Fibroblast of mammary gland (primary cell): ENCODE measurements at regions not wholly inside any gene's neighbourhood (a gene's known extent, or its start where the extent isn't known, plus 50 kb on each side); places are given as distances from the start of the nearest gene placed in this dataset.

ENCODE experiments used
- DNase-seq: peaks from one replicate; pipeline ENCODE4 v3.0.0-alpha.2; 2010; ENCODE audit warnings: low read depth
- H3K4me3 ChIP-seq: 2 replicates; pipeline ENCODE4 v1.5.1; 2011; ENCODE audit warnings: low read depth, mild to moderate bottlenecking, low read length, moderate library complexity; ENCODE audit not compliant: control insufficient read depth
- TF ChIP-seq, protein P1 (sequence below): conservative IDR thresholded peaks from 2 replicates; pipeline ENCODE4 v1.5.1; 2011; ENCODE audit warnings: low read depth, low read length, inconsistent platforms; ENCODE audit not compliant: control insufficient read depth, insufficient read depth

DNA sequence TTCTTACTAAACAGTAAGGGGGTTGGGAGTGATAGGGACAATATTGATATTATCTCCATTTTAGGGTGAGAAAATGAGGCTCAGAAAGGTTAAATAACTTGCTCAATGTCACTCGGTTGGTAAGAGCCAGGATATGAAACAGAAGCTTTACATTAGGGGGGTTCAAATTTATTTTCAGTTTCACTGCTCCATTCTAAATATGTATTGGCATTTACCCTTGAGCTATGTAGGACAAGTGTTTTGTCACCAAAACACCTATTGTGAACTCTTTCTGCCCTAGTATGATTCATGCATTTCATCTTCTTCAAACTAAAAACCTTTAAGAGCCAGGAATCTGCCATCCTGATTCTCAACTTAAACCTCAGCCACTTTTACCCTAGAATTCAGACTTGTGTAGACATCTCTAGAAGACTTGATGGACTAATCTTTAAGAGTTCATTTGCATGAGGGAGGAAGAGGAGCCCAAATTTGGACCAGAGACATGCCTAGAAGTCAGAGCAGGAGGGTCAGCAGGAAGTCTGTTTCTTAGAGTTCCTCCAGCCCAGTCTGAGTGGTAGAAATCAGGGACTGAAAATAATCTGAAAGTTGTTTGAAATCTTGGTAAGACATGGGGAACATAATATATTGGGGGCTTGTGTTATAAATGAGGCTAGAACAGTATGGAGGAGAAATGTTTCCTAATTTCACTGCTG is 129.4 kb upstream of the ATP5MC3 start:
- no peak for DNase-seq
- TF ChIP-seq, protein P1, sequence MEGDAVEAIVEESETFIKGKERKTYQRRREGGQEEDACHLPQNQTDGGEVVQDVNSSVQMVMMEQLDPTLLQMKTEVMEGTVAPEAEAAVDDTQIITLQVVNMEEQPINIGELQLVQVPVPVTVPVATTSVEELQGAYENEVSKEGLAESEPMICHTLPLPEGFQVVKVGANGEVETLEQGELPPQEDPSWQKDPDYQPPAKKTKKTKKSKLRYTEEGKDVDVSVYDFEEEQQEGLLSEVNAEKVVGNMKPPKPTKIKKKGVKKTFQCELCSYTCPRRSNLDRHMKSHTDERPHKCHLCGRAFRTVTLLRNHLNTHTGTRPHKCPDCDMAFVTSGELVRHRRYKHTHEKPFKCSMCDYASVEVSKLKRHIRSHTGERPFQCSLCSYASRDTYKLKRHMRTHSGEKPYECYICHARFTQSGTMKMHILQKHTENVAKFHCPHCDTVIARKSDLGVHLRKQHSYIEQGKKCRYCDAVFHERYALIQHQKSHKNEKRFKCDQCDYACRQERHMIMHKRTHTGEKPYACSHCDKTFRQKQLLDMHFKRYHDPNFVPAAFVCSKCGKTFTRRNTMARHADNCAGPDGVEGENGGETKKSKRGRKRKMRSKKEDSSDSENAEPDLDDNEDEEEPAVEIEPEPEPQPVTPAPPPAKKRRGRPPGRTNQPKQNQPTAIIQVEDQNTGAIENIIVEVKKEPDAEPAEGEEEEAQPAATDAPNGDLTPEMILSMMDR, result no peak
- H3K4me3 ChIP-seq, result no peak overlapping the region

DNA sequence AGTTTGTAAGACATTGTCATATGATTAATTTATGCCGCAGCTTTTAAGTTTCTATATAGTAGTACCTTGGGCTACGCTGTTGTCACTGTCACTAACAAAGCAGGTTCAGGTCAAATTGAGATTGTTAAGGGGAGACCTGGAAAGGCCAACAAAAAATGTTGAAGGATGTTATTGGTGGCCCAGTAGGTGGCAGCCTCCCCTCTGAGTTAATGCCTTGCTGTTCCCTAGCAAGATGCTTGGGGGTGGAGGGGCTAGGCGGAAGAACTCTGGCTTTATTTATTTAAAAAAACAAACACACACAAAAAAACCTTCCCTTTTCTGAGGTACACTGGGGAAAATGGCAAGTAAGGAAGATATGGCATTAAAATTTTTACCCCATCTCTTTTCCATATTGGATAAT is 128.3 kb upstream of the ATP5MC3 start:
- TF ChIP-seq, protein P1, result peak; percentile 47
- peak; percentile 18 for DNase-seq
- H3K4me3 ChIP-seq, result no peak overlapping the region

DNA sequence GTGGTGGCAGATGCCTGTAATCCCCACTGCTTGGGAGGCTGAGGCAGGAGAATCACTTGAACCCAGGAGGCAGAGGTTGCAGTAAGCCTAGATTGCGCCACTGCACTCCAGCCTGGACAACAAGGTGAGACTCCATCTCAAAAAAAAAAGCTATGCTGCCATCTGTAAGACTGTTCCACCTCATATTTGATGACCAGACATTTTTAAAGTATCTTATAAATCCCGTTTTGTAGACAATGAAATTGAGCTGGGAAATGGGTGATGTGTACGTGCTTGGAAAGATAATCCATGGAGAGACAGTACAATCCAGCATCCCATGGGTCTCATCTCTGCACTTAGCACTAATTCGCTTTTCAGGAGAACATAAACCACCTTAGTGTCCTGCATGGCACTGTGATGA is 126.5 kb upstream of the ATP5MC3 start:
- TF ChIP-seq, protein P1, result no peak
- no peak for DNase-seq
- no peak overlapping the region for H3K4me3 ChIP-seq

DNA sequence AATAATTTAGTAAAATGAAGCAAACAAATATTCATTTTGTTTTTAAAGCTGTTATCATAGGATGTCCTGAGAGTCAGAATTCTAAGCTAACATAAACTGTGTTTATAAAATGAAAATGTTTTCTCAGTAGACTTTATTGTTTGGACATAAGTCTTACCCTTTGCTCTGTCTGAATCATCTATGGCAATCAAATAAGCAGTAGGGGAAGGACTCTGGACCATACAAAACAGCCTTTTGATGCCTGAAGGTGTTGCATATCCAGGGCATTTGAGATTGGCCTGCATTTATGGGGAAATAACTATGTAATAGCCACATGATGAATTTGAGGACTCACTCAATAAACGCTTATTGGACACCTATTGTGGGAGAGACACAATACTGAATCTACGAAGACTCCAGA is 123.0 kb upstream of the ATP5MC3 start:
- no peak overlapping the region for H3K4me3 ChIP-seq
- DNase-seq, result no peak
- TF ChIP-seq, protein P1, result no peak

DNA sequence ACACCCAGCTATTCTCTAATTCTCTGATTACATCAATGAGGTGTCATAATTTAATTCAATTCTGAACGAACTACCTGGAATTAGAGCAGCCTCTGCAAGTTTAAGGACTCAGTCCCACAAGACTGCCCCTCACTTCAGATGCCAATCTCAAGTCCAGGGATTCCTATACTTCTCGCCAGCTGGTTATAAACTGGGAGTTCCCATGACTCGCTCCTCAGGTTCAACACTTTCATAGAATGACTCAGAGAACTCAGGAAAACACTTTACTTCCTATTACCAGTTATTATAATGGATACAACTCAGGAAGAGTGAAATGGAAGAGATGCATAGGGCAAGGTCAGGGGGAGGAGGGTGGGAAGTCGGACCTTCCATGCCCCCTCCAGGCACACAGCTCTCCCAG is 112.3 kb upstream of the ATP5MC3 start:
- no peak overlapping the region for H3K4me3 ChIP-seq
- DNase-seq, result peak; percentile 2
- TF ChIP-seq, protein P1, result no peak

DNA sequence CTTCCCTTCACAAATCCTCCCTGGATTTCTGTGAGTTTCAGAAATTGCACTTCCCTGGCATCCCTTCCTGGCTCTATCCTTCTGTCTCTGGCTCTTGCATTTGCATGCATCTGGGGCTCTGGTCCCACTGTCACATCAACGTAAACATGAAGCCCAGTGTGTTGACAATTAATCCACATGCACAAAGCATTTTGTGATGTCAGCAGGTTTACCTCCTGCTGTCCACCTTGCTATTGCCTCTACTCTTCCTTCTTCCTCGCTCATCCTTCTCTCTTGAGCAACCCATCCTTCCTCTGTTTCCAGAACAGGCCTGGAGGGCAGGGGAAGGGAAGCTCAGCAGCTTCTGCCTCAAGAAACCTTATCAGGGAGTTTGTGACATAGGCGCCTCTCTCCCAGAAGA is 111.7 kb upstream of the ATP5MC3 start:
- no peak for DNase-seq
- H3K4me3 ChIP-seq, result no peak overlapping the region
- TF ChIP-seq, protein P1, result no peak

DNA sequence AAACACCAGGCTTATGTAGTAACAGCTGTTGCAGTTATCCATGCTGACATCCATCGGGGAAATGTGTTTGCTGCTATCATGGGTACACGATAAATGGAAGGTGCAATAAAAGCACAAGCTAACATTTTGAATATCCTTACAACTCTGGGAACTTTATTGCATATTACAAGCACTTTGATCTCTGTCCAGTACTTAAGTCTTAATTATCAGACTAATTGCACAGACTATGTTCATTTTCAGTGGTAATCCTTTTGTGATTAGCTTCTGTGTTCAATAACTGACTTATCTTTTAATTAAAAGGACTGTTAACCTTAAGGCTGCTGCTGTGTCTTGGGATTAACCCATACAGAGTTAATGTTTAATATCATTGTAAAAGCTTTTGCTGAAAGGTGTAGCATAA is 101.4 kb upstream of the ATP5MC3 start:
- H3K4me3 ChIP-seq, result no peak overlapping the region
- TF ChIP-seq, protein P1, result no peak
- DNase-seq, result no peak
